Endothelial cell of umbilical vein (primary cell): ENCODE measurements at regions not wholly inside any gene's neighbourhood (a gene's known extent, or its start where the extent isn't known, plus 50 kb on each side); places are given as distances from the start of the nearest gene placed in this dataset. TPM values are rescaled to one million over a fixed set of nuclear protein-coding genes. Genes with fewer than 3 reads are reported as not detected.

ENCODE experiments used
- BruUV-seq: library from RNA; stranded (reverse); fragments of 400-500 nt; replicated peaks from 2 replicates; lab custom pipeline; 2021; lab: Mats Ljungman, UMichigan
- CTCF ChIA-PET: fragments of 300-600, 350-600 bp; sonication (Branson Sonifier 250); formaldehyde crosslinking; loops from one replicate; lab custom pipeline; 2021; ENCODE audit warnings: antibody characterized with exemption, inconsistent platforms; lab: Charles Lee
- POLR2A ChIA-PET: fragments of 300-600, 350-600 bp; sonication (Branson Sonifier 250); formaldehyde crosslinking; loops from one replicate; lab custom pipeline; 2021; ENCODE audit warnings: antibody characterized with exemption, inconsistent platforms; lab: Charles Lee
- DNase-seq: peaks from one replicate; pipeline ENCODE4 v3.0.0-alpha.2; 2011; ENCODE audit warnings: low read depth, low spot score
- FAIRE-seq: peaks from 2 replicates; lab custom pipeline; 2011; peaks lifted over from hg19 to GRCh38; lab: Jason Lieb, UNC
- H2AFZ ChIP-seq: 2 replicates; pipeline ENCODE4 v1.6.0; 2012; ENCODE audit warnings: low read depth, low read length, control low read depth, inconsistent platforms
- H3K27ac ChIP-seq: 2 replicates; pipeline ENCODE4 v1.5.1; 2011; ENCODE audit warnings: low read depth, mild to moderate bottlenecking, control low read depth, low read length, moderate library complexity; ENCODE audit not compliant: insufficient read depth
- H3K27me3 ChIP-seq, 2 experiments: 2 replicates each; pipeline versions ENCODE4 v1.6.0 to v1.6.1; 2011; ENCODE audit warnings: low read length in 2 of 2, mixed read lengths in 1 of 2; ENCODE audit not compliant: control insufficient read depth in 2 of 2, insufficient read depth in 2 of 2
- H3K36me3 ChIP-seq, 2 experiments: 2 replicates in 1 of 2; 3 replicates in 1 of 2; pipeline ENCODE4 v1.5.1; 2011; ENCODE audit warnings: low read length in 2 of 2, mild to moderate bottlenecking in 1 of 2, moderate library complexity in 1 of 2; ENCODE audit not compliant: control insufficient read depth in 2 of 2, insufficient read depth in 2 of 2; ENCODE audit errors: extremely low read depth in 1 of 2
- H3K4me1 ChIP-seq: 3 replicates; pipeline ENCODE4 v1.5.1; 2011; ENCODE audit warnings: mild to moderate bottlenecking, low read length; ENCODE audit not compliant: control insufficient read depth, insufficient read depth; ENCODE audit errors: extremely low read depth
- H3K4me2 ChIP-seq: 2 replicates; pipeline ENCODE4 v1.6.1; 2011; ENCODE audit warnings: low read length, control low read depth, mixed read lengths; ENCODE audit not compliant: insufficient read depth
- H3K4me3 ChIP-seq, 3 experiments: fragments of 200-600 bp in 1 of 3; sonication (generic), shearing (Covaris generic) in 1 of 3; replicated peaks in 1 of 3; 2 replicates each; pipeline ENCODE4 v1.5.1; 2011 to 2016; ENCODE audit warnings: control low read depth in 3 of 3, low read length in 3 of 3, mild to moderate bottlenecking in 2 of 3, inconsistent platforms in 1 of 3, low read depth in 1 of 3, moderate library complexity in 1 of 3; ENCODE audit not compliant: insufficient read depth in 1 of 3
- H3K79me2 ChIP-seq: 2 replicates; pipeline ENCODE4 v1.6.0; 2012; ENCODE audit warnings: low read length, inconsistent platforms; ENCODE audit not compliant: control insufficient read depth, insufficient read depth
- H3K9ac ChIP-seq: replicated peaks from 2 replicates; pipeline ENCODE3; 2011; ENCODE audit warnings: low read length, control low read depth; ENCODE audit not compliant: insufficient read depth; ENCODE audit errors: extremely low read depth
- H3K9me1 ChIP-seq: replicated peaks from 3 replicates; pipeline ENCODE4 v1.6.0; 2011; ENCODE audit warnings: mild to moderate bottlenecking, low read length; ENCODE audit not compliant: control insufficient read depth, insufficient read depth; ENCODE audit errors: extremely low read depth
- H3K9me3 ChIP-seq: replicated peaks from 2 replicates; pipeline ENCODE4 v1.5.1; 2012; ENCODE audit warnings: low read length, inconsistent platforms; ENCODE audit not compliant: control insufficient read depth, insufficient read depth
- H4K20me1 ChIP-seq: replicated peaks from 2 replicates; pipeline ENCODE3; 2011; ENCODE audit warnings: mild to moderate bottlenecking, low read length; ENCODE audit not compliant: control insufficient read depth, insufficient read depth; ENCODE audit errors: extremely low read depth
- JUN ChIP-seq: IDR thresholded peaks from 2 replicates; pipeline ENCODE4 v1.6.1; 2011; ENCODE audit warnings: borderline replicate concordance, low read depth; ENCODE audit not compliant: insufficient read length, insufficient read depth
- dilution Hi-C: fragments of 300-500 bp; cut with MboI; formaldehyde crosslinking; loops from one replicate; pipeline ENCODE4 v1.15.0; 2019; ENCODE audit warnings: low sequenced_read_pairs; ENCODE audit not compliant: extremely low pct_ligation_motif_present
- intact Hi-C: fragments of 100-400 bp; cut with micrococcal nuclease; formaldehyde crosslinking; loops from one replicate; pipeline ENCODE4 v1.10.0; 2022
- small RNA-seq: library from RNA; depleted of rRNA; stranded (forward); fragments of <200 nt; gene quantifications from one replicate; pipeline ENCODE3, GENCODE V24; 2012; ENCODE audit warnings: low replicate concordance, low read depth; ENCODE audit not compliant: insufficient read depth, insufficient read length

GRCh38 chr18:78929516-78929915, 50.1 kb upstream of the SALL3 start:
- no peak overlapping the region for H3K9ac ChIP-seq
- no peaks in the 10 kb centered on the region for H3K4me1 ChIP-seq
- H3K27me3 ChIP-seq: no peaks in the 10 kb centered on the region
- ChIA-PET CTCF (no interaction called here), POLR2A (no interaction called here)
- BruUV-seq: no TSS peak
- no peaks in the 10 kb centered on the region for H3K9me1 ChIP-seq
- H3K27ac ChIP-seq: no peak overlapping the region
- no peaks in the 10 kb centered on the region for H3K36me3 ChIP-seq
- no peak overlapping the region for H3K4me3 ChIP-seq
- intact Hi-C loops: no loop called here
- no peak for DNase-seq
- no peak overlapping the region for H3K4me2 ChIP-seq
- H3K9me3 ChIP-seq: no peaks in the 10 kb centered on the region
- no peak overlapping the region for H2AFZ ChIP-seq
- dilution Hi-C loops: no loop called here
- no peak for FAIRE-seq
- TF ChIP-seq JUN: no peak
- no peaks in the 10 kb centered on the region for H4K20me1 ChIP-seq
- H3K79me2 ChIP-seq: no peaks in the 10 kb centered on the region

Small RNA genes lying in the stretch of these regions (small RNA-seq; reads per million reads assigned to genes)
- gene RF00019 (not detected), gene RF00402 (not detected), gene RNA5SP461 (not detected), gene RNU6-655P (not detected)
